Sigmoid colon (tissue), 3 donors: ENCODE measurements at regions not wholly inside any gene's neighbourhood (a gene's known extent, or its start where the extent isn't known, plus 50 kb on each side); places are given as distances from the start of the nearest gene placed in this dataset.

ENCODE experiments used
- POLR2A ChIP-seq, 2 donors: fragments of 450-650 bp; IDR thresholded peaks; one replicate each; pipeline ENCODE4 v1.6.1; 2016; ENCODE audit warnings: antibody characterized with exemption in 2 of 2, mild to moderate bottlenecking in 2 of 2, moderate library complexity in 2 of 2
- TF ChIP-seq, protein P1 (sequence below), 4 experiments: fragments of 450-650 bp in 3 of 4; fragments of 200-600 bp in 1 of 4; IDR thresholded peaks; one replicate each; pipeline ENCODE4 v1.5.1; 2016 to 2019; ENCODE audit warnings: antibody characterized with exemption in 4 of 4, mild to moderate bottlenecking in 3 of 4, moderate library complexity in 2 of 4

DNA sequence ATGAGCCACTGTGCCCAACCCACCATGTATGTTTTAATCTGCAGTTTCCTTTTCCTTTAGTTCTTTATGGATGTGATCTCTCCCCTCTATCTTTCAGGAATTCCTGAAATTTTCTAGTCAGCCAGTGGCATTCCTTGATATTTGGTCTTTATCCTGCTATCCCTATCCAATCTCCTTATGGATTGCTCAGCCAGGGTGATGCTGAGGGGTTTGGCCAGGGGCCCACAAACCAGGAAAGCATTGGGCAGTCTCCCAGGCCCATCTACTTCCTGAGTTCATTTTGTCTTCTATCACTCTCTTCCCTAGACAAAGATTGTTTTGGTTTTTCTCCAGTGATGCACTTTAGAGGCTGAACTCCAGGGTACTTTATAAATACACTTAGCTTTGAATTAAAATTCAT lies 115.9 kb downstream of the KATNIP start:
- TF ChIP-seq, protein P1, sequence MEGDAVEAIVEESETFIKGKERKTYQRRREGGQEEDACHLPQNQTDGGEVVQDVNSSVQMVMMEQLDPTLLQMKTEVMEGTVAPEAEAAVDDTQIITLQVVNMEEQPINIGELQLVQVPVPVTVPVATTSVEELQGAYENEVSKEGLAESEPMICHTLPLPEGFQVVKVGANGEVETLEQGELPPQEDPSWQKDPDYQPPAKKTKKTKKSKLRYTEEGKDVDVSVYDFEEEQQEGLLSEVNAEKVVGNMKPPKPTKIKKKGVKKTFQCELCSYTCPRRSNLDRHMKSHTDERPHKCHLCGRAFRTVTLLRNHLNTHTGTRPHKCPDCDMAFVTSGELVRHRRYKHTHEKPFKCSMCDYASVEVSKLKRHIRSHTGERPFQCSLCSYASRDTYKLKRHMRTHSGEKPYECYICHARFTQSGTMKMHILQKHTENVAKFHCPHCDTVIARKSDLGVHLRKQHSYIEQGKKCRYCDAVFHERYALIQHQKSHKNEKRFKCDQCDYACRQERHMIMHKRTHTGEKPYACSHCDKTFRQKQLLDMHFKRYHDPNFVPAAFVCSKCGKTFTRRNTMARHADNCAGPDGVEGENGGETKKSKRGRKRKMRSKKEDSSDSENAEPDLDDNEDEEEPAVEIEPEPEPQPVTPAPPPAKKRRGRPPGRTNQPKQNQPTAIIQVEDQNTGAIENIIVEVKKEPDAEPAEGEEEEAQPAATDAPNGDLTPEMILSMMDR (IDR thresholded peaks at IDR 0.05), result no peak
- TF ChIP-seq POLR2A (IDR thresholded peaks at IDR 0.05), result no peak
